ENCODE measurements at regions not wholly inside any gene's neighbourhood (a gene's known extent, or its start where the extent isn't known, plus 50 kb on each side); places are given as distances from the start of the nearest gene placed in this dataset.
"Not testable (repeated sequence)": the region's sequence is repeated elsewhere in the genome, so short reads cannot be mapped to it uniquely, and the experiment has no call there.

DNA sequence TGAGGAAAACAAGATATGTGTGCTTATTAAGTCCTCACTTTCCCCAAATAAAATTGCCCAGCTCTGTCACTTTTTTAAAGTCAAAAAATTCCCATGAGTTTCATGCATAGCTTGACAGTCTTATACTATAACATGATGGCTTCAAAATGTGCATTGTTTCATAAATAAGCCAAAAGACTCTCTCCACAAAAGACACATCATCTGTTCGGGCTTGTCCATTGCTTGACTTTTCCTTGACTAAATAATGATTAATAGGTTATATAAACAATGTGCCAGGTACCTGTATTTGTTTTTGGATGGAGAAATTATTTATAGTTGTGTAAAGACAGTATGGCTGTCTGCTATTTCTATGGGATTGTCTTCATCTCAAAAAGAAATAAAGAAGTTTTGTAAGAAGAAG is 329.2 kb upstream of the KLF3 start:
- DNase-seq (ENCODE audit: low read depth), result no peak

DNA sequence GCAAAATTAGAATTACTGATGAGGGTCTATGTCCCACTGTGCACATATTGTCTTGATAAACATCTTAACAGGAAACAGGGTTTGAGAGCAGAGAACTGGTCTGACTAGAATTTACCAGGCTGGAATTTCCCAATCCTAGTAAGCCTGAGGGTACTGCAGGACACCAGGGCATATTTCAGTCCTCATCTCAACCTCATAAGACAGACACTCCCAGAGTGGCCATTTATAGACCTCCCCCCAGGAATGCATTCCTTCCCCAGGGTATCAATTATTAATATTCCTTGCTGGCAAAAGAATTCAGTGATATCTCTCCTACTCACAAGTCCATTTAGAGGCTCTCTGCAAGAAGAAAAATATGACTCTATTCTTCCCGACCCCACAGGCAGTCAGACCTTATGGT is 325.1 kb upstream of the KLF3 start:
- DNase-seq (ENCODE audit: low read depth), result not testable (repeated sequence)

DNA sequence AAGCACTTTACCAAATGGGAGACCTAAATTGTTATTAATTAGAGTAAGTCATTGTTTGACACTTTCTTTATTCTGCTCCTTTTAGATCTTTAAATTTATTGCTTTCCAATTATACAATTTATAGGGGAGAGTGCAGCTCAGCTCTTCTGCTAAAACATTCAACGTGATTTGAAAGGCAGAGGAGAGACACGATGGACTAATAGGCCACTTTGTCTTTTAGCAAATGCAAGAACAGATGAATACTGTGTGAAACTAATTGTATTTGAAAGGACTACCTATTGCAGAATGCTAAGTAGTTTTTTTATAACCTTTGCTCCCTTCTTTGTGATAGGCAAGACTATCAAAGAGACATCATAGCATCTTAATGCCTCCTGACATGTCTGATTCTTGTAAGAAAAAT is 320.4 kb upstream of the KLF3 start:
- DNase-seq (ENCODE audit: low read depth), result no peak

DNA sequence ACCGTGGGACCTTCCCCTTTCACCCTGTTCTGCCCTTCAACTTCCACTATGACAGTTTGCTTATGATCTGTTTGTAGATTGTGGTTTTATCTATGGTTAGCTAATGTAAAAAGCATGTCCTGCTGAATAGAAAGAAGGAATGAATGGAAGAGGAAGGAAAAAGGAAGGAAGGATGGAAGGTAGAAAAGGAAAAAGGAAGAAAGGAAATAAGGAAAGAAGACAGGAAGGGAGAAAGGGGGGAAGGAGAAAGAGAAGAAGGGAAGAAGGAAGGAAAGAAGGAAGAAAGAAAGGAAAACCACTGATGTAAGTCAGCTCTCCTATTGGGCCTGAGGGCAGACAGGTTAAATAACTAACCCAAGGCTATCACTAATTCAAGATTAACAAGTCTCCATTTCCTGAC is 319.1 kb upstream of the KLF3 start:
- no peak for DNase-seq (ENCODE audit: low read depth)

DNA sequence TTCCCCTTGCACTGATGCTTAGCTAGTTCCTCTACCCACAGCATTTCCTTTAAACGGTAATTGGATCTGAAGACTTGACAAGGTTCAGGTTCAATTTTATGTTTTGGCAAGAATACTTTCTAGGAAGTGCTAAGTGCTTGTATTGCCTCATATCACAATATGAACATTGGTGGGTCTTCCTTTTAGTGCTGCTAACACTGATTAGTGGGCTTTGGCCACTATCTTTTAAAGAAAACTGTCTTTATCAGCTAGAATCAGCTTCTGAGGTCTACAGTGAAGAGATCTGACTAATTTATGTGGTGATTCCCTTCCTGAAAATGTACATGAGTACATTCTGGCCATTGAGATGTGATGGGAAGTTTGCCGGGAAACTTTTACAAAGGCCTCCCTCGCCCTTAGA is 316.7 kb upstream of the KLF3 start:
- no peak for DNase-seq (ENCODE audit: low read depth)

DNA sequence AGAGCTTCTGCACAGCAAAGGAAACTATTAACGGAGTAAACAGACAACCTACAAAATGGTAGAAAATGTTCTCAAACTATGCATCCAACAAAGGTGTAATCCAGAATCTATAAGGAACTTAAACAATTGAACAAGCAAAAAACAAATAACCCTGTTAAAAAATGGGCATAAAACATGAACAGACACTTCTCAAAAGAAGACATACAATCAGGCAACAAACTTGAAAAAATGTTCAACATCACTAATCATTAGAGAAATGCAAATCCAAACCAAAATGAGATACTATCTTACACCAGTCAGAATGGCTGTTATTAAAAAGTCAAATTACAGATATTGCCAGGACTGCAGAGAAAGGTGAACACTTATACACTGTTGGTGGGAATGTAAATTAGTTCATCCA is 309.6 kb upstream of the KLF3 start:
- no peak for DNase-seq (ENCODE audit: low read depth)

DNA sequence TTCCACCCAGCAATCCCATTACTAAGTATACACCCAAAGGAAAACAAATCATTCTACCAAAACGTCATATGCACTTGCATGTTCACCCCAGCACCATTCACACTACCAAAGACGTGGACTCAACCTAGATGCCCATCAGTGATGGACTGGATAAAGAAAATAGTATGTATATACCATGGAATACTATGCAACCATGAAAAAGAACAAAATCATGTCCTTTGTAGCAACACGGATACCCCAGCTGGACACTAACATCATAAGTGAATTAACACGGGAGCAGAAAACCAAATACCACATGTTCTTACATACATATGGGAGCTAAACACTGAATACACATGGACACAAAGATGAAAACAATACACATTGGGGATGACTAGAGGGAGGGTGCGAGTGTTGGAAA is 309.1 kb upstream of the KLF3 start:
- DNase-seq (ENCODE audit: low read depth), result no peak

DNA sequence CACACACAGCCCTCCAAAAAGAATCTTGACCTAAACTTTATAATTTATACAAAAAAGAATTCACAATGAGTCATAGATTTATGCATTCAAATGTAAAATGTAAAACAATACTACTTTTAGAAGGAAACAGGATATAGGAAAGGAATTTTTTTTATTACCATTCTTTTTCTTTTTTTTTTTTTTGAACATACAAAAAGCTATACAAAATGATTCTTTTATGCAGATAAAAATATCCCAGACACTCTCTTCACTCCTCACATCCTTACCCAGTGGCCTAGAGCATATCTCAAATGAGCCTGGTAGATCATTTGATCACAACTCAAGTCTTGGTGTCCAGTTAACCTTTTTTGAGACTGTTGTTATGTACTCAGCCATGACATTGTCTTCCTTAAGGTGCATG is 307.3 kb upstream of the KLF3 start:
- DNase-seq (ENCODE audit: low read depth), result no peak

DNA sequence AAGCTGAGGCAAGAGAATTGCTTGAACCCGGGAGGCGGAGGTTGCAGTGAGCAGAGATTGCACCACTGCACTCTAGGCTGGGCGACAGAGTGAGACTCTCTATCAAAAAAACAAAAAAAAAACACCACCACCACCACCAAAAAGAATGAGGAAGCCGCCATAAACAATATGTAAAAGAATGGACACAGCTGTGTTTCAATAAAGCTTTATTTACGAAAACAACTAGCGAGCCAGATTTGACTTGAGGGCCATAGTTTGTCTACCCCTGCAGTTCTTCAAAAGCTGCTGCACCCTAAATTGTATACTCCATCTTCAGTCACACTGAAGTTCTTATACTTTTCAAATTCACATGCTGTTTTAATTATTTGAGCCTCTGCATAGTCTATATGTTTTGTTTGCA is 306.5 kb upstream of the KLF3 start:
- no peak for DNase-seq (ENCODE audit: low read depth)

DNA sequence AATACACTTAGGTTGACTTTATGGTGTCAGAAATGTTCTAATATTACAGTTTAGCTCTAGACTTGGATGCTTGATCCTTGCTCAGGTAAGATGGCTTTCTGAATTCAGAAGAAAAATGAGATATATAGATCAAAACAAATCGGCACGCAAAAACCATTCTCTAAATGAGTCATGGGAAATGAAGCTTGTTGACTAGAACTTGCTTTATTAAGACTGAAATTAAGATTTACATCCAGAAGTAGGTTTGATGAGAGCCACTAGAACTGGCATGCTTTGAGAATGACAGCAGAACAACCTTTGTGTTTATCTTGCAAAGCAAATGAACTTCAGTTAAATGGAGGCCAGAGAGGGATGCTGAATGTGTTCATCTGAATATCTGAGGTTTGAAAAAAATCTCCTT is 304.9 kb upstream of the KLF3 start:
- DNase-seq (ENCODE audit: low read depth), result no peak

DNA sequence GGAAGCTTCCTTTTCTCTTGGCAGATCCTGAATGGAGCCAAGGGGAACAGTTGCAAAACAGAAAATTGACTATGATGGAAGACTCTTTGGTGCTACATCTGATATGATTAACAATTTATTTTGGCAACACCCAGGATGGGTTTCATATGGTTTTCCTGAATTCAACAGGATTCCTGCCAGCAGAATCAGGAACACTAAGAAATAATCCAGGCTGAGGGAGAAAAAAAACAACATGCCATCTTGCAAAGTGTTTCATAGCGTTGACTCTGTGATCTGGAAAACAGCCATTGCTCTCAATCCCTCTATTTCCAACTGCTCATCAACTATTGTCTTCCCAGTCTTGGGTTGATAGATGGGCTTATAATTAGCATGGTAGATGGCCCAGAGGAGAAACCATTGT is 303.8 kb upstream of the KLF3 start:
- no peak for DNase-seq (ENCODE audit: low read depth)

DNA sequence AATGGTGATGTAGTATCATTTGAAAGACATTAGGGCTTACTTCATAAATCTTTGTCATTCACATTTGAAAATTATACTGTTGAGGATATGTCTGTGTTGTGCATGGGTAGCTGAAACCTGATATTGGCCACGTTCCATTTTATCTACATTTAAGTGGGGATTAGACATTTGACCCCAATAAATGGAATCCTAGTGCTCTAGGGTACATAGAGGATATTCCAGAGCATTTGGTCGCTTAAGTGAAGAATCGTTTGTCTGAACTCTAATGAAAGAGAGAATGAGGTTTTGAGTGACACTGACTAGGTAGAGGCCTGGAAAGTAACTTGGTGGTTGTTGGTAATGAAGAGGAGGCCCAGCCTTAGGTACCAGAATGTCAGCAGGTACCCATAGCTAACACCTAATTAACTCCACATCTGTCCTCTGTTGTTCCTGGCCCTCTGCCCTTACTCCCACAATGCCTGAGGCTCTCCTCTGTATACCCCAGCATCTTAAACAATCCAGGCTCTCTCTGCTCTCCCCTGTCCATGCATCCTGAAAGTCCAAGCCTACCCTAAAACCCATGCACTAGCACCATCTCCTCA is 299.5 kb upstream of the KLF3 start:
- no peak for DNase-seq (ENCODE audit: low read depth)

DNA sequence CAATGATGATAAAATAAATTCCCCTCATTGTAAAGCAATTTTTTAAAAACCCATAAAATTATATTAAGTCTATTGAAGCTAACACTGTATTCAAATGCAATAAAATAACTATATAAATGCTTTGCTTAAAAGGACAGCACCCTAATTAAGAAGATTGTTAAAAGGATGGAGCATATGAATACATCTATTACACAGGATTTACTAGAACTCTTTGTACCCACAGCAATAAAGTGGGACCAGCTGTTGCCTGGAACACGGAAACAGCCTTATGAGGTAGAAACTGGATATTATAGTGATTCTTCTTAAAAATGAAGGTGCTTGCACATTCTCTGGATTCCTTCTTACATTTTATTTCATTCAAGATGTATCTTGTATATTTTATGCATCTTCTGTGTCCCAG is 298.7 kb upstream of the KLF3 start:
- no peak for DNase-seq (ENCODE audit: low read depth)

DNA sequence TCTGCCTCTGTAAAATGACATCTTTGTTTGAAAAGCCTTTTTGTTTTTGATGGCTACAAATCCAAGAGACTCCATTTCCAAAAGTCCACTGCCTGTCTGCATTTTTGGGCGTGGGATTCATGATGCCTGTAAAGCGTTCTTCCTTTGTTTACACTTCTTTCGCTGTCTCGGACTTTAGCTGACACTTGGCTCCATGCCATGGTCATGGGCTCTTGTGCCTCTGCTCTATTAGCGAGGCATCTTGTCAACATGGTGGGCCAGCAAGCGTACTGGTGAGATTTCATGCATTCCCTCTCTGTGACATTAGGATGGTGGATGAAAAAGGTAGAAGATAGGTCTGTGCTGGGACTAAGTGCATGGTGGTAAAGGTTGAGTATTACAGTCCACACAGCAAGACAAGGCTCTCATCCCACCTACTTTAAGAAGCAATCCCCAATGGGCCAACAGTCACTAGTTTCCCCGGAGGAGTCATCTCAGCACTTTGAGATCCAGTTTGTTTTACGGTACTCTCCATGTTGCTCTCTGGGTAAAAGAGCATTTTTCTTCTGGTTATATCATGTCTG is 298.2 kb upstream of the KLF3 start:
- DNase-seq (ENCODE audit: low read depth), result no peak

DNA sequence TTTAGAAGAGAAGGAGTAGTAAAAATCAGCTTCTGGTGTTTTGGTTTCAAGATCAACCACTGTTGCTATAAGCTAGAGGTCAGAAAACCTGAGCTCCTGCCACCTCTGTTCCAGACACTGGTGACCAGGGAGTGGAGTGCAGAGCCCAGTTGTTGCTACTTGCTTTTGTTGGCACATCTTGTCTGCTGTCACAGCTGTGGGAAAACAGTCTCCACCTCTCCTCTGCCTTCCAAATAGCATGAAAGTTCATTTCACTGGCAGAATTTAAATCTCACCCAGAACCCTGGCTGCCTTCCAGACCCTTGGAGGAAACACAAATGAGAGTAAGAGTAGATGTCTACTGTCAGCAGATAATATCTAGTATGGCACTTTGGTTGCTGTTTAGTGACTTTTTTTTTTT is 297.5 kb upstream of the KLF3 start:
- no peak for DNase-seq (ENCODE audit: low read depth)

DNA sequence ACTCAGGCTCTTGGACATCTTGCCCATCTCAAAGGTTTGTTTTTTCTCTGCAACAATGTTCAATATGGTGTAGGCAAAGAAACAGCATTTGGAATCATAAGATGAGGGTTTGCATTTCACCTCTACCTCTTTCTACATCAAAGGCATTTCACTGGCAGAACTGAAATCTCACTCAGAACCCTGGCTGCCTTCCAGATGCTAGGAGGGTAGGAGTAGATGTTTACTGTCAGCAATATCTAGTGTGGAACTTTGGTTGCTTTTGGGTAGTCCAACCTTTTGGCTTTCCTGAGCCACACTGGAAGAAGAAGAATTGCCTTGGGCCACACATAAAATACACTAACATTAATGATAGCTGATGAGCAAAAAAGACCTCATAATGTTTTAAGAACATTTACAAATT is 297.0 kb upstream of the KLF3 start:
- no peak for DNase-seq (ENCODE audit: low read depth)

DNA sequence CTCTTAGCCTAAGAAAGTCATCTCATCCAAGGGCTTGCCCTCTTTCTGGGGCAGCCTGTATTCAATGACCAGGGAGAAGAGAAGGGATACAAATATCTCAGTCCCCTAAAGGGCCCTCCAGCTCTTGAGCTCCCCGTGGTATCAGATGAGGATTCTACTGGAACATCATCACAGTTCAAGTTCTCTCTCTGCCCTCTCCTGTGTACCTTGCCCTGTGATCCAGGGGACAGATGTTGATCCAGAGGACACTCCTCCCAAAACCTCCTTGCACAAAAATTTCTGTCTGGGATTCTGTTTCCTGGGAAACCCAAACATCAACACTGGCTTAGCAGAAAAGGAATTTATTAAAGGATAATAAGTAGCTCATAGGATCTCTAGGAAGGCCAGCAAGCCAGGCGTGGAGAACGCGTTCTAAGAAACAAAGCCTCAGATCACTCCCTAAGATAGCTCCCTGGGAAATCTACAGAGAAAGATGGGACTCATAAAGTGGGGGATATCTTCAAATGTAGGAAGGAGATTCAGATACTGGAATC is 296.3 kb upstream of the KLF3 start:
- DNase-seq (ENCODE audit: low read depth), result no peak

DNA sequence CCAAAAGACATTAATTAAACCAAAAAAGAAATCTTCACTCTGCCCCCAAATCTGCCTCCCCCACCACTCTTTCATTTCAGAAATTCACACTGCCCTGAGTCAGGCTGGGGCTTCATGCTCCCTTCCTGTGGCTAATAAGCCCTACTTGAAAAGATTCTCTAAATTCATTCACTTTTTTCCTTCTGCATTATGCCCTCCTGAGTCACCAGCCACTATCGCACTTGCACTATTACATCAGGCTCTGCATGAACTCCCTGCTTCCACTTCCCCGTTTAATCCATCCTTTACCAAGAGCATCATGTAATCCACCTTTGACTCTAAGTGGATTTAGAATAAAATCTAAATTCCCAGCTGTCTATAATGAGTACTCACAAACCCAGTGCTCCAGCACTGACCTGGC is 295.4 kb upstream of the KLF3 start:
- DNase-seq (ENCODE audit: low read depth), result no peak

DNA sequence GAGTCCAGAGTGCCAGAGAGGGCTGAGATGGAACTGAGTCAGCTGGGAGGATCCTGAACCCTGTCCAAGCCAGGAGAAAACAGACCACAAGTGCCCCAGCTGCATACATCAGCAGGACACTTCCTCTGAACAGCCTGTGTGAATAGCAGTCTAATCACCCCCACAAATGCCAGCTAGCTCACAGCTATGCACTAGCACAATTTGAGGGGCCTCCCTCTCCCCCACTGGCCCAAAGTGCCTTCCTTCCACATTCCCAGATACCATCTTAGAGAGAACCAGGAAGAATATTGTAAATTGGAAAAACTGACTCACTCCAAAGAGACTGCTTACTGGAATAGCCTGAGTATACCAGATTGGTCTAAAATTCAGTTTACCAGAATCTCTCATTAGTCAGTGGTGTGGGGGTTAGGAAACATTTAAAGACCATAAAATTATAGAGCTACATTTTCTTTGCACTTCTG is 292.6 kb upstream of the KLF3 start:
- no peak for DNase-seq (ENCODE audit: low read depth)

DNA sequence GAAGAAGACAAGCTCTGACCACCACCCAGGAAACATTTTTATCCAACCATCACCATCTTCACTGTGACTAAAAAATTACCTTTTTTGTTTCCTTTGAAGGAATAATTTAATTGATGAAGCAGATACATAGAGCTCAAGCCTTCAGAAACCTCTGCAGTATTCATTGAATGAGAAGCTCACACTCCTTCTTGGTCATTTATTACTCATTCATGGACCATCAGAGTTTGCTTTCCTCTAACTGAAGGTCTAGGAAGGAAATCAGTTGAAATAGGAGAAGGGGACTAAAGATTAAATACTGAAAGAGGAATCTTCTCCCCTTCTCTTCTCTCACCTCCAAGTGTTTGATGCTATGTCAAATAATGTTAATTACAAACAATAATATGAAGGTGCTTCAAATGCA is 290.6 kb upstream of the KLF3 start:
- DNase-seq (ENCODE audit: low read depth), result no peak

DNA sequence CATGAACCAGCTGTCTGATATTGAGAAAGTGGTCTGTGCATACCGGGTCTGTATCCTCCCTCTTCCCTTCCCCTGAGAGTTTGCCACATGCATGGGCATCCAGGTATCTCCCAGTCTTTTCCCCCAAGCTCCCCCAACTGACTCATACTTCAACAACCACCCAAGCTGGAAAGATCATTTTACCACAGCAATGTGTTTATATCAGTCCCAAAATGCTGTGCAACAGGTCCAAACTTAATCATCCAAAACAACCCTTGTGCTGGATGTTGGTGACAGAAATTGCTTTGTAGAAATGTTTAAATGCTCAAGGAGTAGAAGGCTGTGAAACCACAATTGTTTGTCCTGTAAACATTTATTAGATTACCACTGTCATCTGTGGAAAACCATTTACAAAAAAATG is 286.8 kb upstream of the KLF3 start:
- no peak for DNase-seq (ENCODE audit: low read depth)

DNA sequence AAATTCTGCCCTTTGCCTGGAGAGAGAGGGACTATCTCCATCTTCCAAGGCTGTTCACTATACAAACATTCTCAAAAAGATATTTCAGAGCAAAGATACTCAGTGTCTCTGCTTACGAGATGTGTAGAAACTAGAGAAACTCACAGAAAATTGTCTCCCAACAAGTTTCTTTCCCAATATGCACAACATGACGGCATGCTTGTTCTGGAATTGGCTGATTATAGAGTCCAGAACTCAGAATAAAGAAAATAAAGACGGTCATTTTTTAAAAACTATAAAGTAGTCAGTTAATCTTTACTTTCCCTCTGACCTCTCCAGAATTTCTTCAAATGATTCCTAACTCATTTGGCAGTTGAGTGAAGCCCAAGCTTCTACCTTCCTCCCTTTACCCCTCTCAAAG is 285.5 kb upstream of the KLF3 start:
- no peak for DNase-seq (ENCODE audit: low read depth)

DNA sequence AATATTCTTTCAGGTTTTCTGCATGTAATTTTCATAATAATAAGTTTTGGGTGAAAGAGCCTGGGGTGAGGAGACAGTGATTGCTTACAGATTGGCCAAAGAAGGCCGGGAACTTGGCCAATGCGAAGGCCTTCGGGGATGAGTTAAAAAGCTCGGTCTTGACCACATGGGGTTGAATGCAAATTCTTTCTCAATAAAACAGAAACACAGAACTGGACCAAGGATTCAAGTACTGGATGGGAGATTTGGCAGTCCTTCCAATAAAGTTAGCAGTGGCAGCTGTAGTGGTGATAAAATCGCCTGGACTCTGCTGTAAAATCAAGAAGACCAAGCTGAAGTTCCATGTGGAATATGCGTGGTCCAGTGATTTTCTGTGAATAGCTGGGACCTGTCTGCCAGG is 282.2 kb upstream of the KLF3 start:
- DNase-seq (ENCODE audit: low read depth), result no peak

DNA sequence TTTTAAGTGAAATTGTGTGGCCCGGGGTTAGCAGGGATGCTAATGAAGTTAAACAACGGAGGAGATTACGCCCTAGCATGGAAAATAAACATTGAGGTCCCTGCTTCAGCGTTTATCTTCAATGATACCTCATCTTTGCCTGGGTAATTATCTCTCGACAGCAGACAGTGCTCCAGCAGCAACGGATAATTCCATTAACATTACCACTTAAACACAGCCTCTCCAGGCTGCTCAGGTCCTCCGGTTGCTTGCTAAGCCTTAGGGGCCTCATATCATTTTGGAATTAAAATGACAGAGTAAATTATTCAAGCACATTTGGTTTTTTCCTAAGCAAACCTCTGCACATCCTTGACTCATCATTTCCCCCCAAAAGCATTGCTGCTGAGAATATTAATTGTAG is 281.5 kb upstream of the KLF3 start:
- DNase-seq (ENCODE audit: low read depth), result no peak
